ENCODE measurements at regions not wholly inside any gene's neighbourhood (a gene's known extent, or its start where the extent isn't known, plus 50 kb on each side); places are given as distances from the start of the nearest gene placed in this dataset.
"Not testable (repeated sequence)": the region's sequence is repeated elsewhere in the genome, so short reads cannot be mapped to it uniquely, and the experiment has no call there.

DNA sequence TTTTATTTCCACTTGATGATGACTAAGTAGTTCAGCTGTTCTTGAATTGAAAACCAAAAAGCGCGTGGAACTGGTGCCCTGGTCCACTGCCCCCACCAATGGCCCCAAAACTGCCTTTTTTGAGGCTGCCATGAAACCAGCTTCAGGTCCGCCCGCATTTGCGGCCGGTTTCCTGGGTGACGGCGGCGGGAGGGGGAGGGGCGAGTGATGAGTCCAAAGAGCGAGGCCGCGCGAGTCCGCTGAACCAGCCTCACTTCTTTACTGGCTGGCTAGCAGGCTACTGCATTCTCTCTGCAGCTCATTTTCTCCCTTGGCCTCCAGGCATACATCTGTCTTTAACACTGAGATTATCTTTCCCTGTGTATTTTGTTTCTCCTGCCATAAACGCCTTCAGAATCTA is 72.9 kb upstream of the FABP2 start:
- Histone ChIP-seq H3K27ac (ENCODE audit: low read depth, low read length) (no peak overlapping the region), H3K4me3 (ENCODE audit: low read length) (no peak overlapping the region), H3K27me3 (ENCODE audit: control insufficient read depth, insufficient read depth, low read length, poor library complexity, severe bottlenecking) (peaks cover 6% of the 10 kb centered on the region), H3K9me3 (ENCODE audit: control insufficient read depth, low read length) (no peaks in the 10 kb centered on the region), H3K4me1 (ENCODE audit: control insufficient read depth, insufficient read depth, low read length) (no peaks in the 10 kb centered on the region), H3K9ac (ENCODE audit: extremely low read depth, low read length, poor library complexity, severe bottlenecking) (no peak overlapping the region), H3K36me3 (ENCODE audit: control insufficient read depth, insufficient read depth, low read length) (no peaks in the 10 kb centered on the region)
- 93 to 95% methylated on average over 11 to 16 of the region's 16 CpGs for WGBS, 2 experiments (ENCODE audit: insufficient coverage in 1 of 2, insufficient read length in 1 of 2)
- H3K9me3 Mint-ChIP-seq, result peaks cover 2% of the 10 kb centered on the region
- H3K27me3 Mint-ChIP-seq (ENCODE audit: insufficient read depth), result no peaks in the 10 kb centered on the region
- no peak overlapping the region for H3K27ac Mint-ChIP-seq
- TF ChIP-seq CTCF (conservative IDR thresholded peaks at IDR 0.05), result no peak
- no peak overlapping the region for H3K4me3 Mint-ChIP-seq
- no peaks in the 10 kb centered on the region for H3K4me1 Mint-ChIP-seq
- H3K36me3 Mint-ChIP-seq (ENCODE audit: low read depth), result no peaks in the 10 kb centered on the region
- DNase-seq, result peak; percentile 48

DNA sequence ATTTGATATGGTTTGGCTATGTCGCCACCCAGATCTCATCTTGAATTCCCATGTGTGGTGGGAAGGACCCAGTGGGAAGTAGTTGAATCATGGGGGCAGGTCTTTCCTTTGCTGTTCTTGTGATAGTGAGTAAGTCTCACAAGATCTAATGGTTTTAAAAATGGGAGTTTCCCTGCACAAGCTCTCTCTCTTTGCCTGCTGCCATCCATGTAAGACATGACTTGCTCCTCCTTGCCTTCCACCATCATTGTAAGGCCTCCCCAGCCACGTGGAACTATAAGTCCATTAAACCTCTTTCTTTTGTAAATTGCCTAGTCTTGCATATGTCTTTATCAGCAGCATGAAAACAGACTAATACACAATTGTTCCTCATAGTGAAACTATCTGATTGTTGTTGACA is 66.9 kb upstream of the FABP2 start:
- not testable (repeated sequence) for DNase-seq; H3K27me3 Mint-ChIP-seq (ENCODE audit: insufficient read depth); H3K27ac ChIP-seq (ENCODE audit: low read depth, low read length); H3K36me3 ChIP-seq (ENCODE audit: control insufficient read depth, insufficient read depth, low read length); H3K9ac ChIP-seq (ENCODE audit: extremely low read depth, low read length, poor library complexity, severe bottlenecking); H3K4me1 ChIP-seq (ENCODE audit: control insufficient read depth, insufficient read depth, low read length); H3K27me3 ChIP-seq (ENCODE audit: control insufficient read depth, insufficient read depth, low read length, poor library complexity, severe bottlenecking); H3K4me3 Mint-ChIP-seq; H3K4me1 Mint-ChIP-seq; H3K9me3 ChIP-seq (ENCODE audit: control insufficient read depth, low read length); H3K27ac Mint-ChIP-seq; H3K36me3 Mint-ChIP-seq (ENCODE audit: low read depth); H3K4me3 ChIP-seq (ENCODE audit: low read length)
- WGBS, 2 experiments (ENCODE audit: insufficient coverage in 1 of 2, insufficient read length in 1 of 2), result 17 to 81% methylated on average over 1 to 2 of the region's 2 CpGs
- peaks cover 13% of the 10 kb centered on the region for H3K9me3 Mint-ChIP-seq

- not testable (repeated sequence) for H3K36me3 ChIP-seq (ENCODE audit: control insufficient read depth, insufficient read depth, low read length); DNase-seq; H3K9me3 Mint-ChIP-seq; H3K27me3 Mint-ChIP-seq (ENCODE audit: insufficient read depth); H3K27ac ChIP-seq (ENCODE audit: low read depth, low read length); H3K27ac Mint-ChIP-seq; H3K4me3 ChIP-seq (ENCODE audit: low read length); H3K27me3 ChIP-seq (ENCODE audit: control insufficient read depth, insufficient read depth, low read length, poor library complexity, severe bottlenecking); H3K9ac ChIP-seq (ENCODE audit: extremely low read depth, low read length, poor library complexity, severe bottlenecking); H3K4me1 ChIP-seq (ENCODE audit: control insufficient read depth, insufficient read depth, low read length); H3K36me3 Mint-ChIP-seq (ENCODE audit: low read depth); H3K4me1 Mint-ChIP-seq; H3K9me3 ChIP-seq (ENCODE audit: control insufficient read depth, low read length); H3K4me3 Mint-ChIP-seq
- WGBS, 2 experiments (ENCODE audit: insufficient coverage in 1 of 2, insufficient read length in 1 of 2), result 91% methylated on average over 3 of the region's 3 CpGs; no CpG with 5 or more reads in 1 of the 2 experiments
Observed at GRCh38 chr4:119374616-119375015, 52.7 kb upstream of the FABP2 start.

DNA sequence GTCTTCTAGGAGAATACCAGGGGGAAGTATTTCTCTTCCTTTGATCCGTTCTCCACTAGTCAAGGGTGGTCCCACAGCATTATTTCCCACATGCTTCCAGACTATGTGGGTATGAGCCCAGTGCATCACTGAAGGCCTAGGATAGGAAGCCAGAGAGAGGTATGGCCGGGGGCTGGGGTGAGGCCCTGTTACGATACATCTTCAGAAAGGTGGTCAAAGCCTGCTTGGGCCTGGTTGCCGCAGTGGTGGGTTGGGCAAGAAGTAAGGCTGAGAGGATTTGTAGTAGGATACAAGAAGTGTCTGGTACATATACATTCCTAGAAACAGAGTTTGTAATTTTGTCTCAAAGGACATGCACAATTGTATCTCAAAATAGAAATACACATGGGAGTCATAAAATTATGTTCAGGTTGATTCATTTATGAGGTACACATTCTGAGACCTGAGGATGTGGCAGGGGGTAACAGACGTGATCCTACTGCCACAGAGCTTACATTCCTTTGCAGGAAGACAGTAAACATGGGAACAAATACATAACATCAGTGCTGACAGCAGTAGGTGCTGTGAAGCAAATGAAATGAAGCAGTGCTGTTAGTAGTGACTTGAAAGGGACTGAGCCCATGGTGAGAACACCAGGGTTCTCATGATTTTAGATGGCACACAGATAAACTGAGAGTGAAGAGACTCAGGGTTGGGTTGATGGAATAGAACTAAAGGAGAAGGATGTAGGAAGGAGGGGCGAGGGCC is 50.6 kb upstream of the FABP2 start:
- H3K27ac ChIP-seq (ENCODE audit: low read depth, low read length); H3K27me3 Mint-ChIP-seq (ENCODE audit: insufficient read depth): not testable (repeated sequence)

More for the DNA sequence above, 50.6 kb upstream of the FABP2 start:
- not testable (repeated sequence) for H3K36me3 ChIP-seq (ENCODE audit: control insufficient read depth, insufficient read depth, low read length); H3K4me3 Mint-ChIP-seq; H3K27ac Mint-ChIP-seq; H3K4me1 Mint-ChIP-seq; H3K27me3 ChIP-seq (ENCODE audit: control insufficient read depth, insufficient read depth, low read length, poor library complexity, severe bottlenecking); DNase-seq; H3K9ac ChIP-seq (ENCODE audit: extremely low read depth, low read length, poor library complexity, severe bottlenecking); H3K9me3 Mint-ChIP-seq; H3K36me3 Mint-ChIP-seq (ENCODE audit: low read depth); H3K4me1 ChIP-seq (ENCODE audit: control insufficient read depth, insufficient read depth, low read length); H3K9me3 ChIP-seq (ENCODE audit: control insufficient read depth, low read length); H3K4me3 ChIP-seq (ENCODE audit: low read length)
- WGBS, 2 experiments (ENCODE audit: insufficient coverage in 1 of 2, insufficient read length in 1 of 2), result 86 to 100% methylated on average over 2 to 5 of the region's 6 CpGs

Measured in endodermal cell (in vitro differentiated cells).